ENCODE measurements at regions not wholly inside any gene's neighbourhood (a gene's known extent, or its start where the extent isn't known, plus 50 kb on each side); places are given as distances from the start of the nearest gene placed in this dataset.
"Not testable (repeated sequence)": the region's sequence is repeated elsewhere in the genome, so short reads cannot be mapped to it uniquely, and the experiment has no call there.

DNA sequence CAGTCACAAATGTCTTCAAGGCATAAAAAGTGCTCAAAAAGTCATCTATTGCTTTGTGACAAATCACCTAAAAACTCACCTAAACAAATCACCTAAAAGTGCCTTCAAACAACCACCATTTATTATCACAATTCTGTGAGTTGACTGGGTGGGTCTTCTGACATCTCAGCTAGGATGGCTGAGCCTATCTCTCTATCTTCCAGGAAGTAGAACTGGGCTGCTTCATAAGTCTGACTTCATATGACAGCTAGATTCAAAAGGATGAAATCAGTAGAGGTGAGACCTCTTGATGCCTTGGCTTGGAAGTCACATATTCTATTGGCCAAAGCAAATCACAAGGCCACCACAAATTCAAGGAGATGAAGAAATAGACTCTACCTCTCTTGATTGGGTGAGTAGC, 199.2 kb upstream of the SLC39A10 start:
- no peak for DNase-seq

- DNase-seq: no peak
These were observed 200.3 kb upstream of the SLC39A10 start for GRCh38 chr2:195456771-195457170.

DNA sequence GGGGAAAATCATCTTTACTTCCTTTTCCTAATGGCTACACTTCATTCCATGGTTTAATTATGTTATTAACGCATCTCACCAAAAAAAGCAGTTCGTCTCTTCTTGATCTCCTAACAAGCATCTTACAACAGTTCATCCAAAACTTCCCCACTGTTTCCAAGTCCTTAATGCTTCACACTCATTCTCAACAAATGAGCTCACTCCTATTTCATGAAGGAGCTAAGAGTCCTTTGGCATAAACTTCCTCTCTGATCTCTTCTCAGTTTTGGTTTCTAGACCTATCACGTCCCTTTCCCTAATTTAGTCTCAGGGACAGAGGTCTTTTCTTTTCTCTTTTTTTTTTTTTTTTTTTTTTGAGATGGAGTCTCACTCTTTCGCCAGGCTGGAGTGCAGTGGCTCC, 205.9 kb upstream of the SLC39A10 start:
- DNase-seq: peak; percentile 5

GRCh38 chr2:195450552-195451113, 206.4 kb upstream of the SLC39A10 start:
- DNase-seq: peak; percentile 23

- DNase-seq: peak; percentile 13
These were observed 209.6 kb upstream of the SLC39A10 start for GRCh38 chr2:195447323-195447975.

DNA sequence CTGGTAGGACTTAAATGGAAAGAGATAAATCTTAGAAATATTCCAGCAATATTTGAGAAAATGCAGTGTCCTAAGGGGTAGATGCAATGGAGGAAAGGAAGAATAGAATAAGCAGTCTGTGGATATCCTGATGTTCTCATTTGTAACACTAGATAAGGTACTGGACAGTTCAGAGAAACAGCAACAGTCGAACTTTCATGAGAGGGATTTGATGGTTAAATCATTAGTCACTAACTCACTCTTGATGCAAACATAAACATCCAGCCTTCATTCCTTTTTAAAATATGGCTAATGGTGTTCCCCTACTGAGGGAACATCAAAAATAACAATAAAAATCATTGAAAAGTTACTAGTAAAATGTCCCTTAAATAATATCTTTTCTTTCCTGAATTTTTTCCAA, 211.4 kb upstream of the SLC39A10 start:
- no peak for DNase-seq

DNA sequence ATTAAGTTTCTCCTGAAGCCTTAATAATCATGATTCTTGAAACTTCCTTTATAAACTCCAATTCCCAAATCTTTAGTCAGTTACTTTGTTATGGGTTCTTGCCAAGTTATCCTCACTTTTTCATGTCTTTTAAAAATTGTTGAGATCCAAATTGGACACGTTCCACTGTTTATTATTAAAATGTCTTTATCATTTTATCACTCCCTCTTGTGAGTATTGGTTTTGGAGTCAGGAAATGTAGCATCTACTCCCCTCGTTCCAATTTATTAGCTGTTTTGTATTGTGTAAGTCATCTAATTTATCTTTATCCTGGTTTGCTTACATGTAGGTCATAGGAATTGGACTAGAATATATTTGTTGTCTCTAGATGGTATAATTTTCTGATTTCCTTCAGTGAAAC, 213.1 kb upstream of the SLC39A10 start:
- no peak for DNase-seq

GRCh38 chr2:195442458-195443175, 214.4 kb upstream of the SLC39A10 start:
- no peak for DNase-seq

DNA sequence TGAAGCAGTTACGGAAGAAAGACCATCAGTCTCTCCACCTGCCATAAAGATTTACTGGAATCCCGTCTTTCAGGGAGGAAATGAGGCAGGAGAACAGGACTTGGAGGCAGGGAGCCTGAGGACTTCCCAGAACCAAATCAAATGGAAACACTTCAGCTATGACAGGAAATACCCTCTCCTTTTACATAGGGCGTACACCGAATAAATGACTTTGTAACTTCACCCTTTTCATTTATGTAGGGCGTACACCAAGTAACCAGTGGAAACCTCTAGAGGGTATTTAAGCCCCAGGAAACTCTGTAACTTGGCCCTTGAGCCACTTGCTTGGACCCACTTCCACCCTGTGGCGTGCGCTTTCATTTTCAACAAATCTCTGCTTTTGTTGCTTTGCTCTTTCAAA, 218.3 kb upstream of the SLC39A10 start:
- DNase-seq: no peak

GRCh38 chr2:195437521-195437920, 219.5 kb upstream of the SLC39A10 start:
- no peak for DNase-seq

GRCh38 chr2:195434346-195434745, 222.7 kb upstream of the SLC39A10 start:
- no peak for DNase-seq

GRCh38 chr2:195433729-195434128, 223.3 kb upstream of the SLC39A10 start:
- DNase-seq: not testable (repeated sequence)

DNA sequence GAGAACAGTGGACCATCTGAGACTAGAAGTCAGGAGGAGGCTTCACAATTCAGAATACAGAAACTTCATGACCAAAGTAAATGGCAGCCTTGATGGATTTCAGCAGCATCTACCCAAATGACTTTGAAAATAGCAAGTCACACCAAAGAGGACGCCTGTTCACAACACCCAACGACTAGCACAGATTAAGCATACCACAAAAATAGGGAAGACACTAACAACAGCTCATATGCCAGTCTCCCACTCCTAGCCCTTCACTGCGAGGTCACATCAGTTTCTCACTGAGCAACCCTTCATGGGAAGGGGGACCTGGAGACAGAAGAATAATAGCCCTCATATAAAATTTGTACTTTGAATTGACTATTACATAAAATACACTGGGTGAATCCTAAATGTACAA, 228.4 kb upstream of the SLC39A10 start:
- DNase-seq: no peak

- no peak for DNase-seq
These were observed 231.7 kb upstream of the SLC39A10 start for GRCh38 chr2:195425328-195425727.

DNA sequence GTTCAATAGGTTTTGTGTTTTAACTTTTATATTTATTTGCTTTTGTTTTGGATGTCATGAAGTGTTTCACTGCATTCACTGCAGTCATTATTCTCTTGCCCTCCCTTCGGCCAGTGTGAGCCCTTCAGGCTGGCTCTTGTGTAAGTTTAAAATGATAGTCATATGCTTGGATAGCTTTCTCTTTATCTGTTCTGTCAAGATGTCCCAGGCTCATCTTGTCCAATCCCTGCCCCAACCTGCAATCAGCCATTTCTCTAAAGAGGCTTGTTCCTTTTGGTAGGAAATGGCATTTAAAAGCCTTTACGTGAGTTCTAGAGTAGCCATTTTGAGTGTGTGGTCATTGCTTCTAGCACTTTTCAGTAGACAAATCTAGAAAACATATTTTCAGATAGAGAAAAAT, 238.0 kb upstream of the SLC39A10 start:
- DNase-seq: no peak

DNA sequence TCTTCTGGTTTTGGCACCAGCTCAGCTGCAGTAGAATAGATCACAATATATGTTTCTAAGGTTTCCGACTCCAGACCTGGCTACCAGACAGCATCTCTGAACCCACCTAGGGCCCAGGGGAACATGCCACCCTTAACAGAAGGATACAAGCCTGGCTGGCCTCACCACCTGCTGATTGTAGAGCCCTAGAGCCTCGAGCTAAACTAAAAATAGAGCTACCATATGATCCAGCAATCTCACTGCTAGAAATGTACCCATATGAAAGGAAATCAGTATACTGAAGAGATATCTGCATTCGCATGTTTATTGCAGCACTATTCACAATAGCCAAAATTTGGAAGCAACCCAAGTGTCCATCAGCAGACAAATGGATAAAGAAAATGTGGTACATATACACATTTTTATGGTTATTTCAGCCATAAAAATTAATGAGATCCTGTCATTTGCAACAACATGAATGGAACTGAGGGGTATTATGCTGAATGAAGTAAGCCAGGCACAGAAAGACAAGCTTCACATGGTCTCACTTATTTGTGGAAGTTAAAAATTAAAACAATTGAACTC, 242.4 kb upstream of the SLC39A10 start:
- DNase-seq: no peak

GRCh38 chr2:195413944-195414343, 243.1 kb upstream of the SLC39A10 start:
- no peak for DNase-seq

DNA sequence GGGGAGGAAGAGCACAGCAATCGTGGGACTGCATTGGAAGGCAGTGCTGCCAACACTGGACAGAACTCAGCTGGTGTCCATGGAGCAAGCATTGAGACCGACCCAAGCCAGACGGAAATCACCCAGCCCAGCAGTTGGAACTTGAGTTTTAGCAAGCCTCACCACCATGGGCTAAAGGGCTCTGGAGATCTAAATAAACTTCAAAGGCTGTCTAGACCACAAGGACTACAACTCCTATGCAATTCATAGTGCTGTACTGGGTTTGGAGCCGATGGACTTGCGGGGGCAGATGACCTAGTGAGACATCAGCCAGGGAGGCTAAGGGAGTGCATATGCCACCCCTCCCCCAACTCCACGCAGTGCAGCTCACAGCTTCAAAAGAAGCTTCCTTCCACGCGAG, 243.6 kb upstream of the SLC39A10 start:
- no peak for DNase-seq

- DNase-seq: peak; percentile 67
These were observed 245.8 kb upstream of the SLC39A10 start for GRCh38 chr2:195411219-195411687.

DNA sequence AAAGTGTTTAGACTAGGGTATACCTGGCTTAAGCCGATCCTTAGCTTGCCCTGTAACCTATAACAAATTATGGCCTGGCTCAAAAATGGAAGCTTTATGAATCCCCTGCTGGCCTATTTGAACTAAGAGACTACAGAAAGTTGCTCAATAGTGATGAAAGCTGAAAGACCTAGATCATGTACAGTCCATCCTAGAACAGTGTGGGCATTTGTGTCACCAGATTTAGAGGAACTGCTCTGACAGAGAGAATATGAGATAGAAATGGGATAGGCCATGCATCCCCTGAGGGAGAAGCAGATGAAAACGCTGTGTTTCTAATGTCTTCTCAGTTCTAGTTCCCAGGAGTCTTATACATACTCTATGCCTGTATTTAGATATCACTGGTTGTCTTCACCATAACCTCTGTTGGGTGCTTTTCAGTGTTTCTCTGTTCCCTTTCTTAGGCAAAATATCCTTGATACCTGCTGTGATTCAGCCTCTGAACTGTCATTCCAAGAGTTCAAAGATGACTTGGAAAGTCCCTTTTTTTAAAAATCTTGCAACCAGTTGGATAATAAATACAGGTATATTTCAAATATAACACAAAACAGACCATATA, 246.9 kb upstream of the SLC39A10 start:
- DNase-seq: no peak

- DNase-seq: no peak
These were observed 248.2 kb upstream of the SLC39A10 start for GRCh38 chr2:195408811-195409210.

- DNase-seq: no peak
These were observed 248.8 kb upstream of the SLC39A10 start for GRCh38 chr2:195408196-195408595.

- peak; percentile 35 for DNase-seq
These were observed 249.2 kb upstream of the SLC39A10 start for GRCh38 chr2:195407783-195408182.

Data from fibroblast of skin of abdomen (primary cell).